Middle frontal gyrus (tissue), 1 donor: ENCODE measurements at regions not wholly inside any gene's neighbourhood (a gene's known extent, or its start where the extent isn't known, plus 50 kb on each side); places are given as distances from the start of the nearest gene placed in this dataset.

Experiments used
- DNase-seq: peaks from one replicate; pipeline ENCODE4 v3.0.0-alpha.2; 2015; ENCODE audit warnings: low spot score; ENCODE audit errors: extremely low spot score

GRCh38 chr19:30170081-30170480 is 202.1 kb upstream of the ZNF536 start:
- DNase-seq: no peak

DNA sequence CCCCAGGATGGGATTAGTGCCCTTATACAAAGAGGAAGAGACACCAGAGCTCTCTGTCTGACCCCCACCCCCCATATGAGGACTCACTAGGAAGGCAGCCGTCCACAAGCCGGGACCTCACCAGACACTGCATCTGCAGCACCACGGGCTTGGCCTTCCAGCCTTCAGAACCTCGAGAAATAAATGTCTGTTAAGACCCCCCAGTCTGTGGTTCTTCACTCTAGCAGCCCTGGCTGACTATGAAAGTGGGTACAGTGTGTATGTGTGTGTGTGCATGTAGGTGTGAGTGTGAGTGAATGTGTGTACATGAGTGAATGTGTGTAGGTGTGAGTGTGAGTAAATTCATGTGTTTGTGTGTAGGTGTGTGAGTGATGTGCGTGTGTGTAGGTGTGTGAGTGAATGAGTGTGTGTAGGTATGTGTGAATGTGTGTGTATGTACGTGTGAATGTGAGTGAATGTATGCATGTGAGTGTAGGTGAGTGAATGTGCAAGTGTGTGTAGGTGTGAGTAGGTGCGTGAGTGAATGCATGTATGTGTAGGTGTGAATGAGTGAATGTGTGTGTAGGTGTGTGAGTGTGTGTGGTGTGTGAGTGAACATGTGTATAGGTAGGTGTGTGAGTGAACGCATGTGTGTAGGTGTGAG is 201.6 kb upstream of the ZNF536 start:
- DNase-seq: no peak

DNA sequence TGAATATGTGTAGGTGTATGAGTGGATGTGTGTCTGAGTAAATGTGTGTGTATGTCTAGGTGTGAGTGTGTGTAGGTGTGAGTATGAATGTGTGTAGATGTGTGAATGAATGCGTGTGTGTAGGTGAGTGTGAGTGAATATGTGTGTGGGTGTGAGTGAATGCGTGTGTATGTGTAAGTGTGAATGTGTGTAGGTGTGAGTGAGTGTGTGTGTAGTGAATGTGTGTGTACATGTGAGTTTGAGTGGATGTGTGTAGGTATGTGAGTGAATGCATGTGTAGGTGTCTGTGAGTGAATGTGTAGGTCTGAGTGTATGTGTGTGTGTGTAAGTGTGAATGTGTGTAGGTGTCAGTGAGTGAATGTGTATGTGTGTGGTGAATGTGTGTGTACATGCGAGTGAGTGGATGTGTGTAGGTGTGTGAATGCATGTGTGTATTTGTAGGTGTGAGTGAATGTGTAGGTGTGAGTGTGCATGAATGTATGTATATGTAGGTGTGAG is 201.0 kb upstream of the ZNF536 start:
- DNase-seq: no peak

DNA sequence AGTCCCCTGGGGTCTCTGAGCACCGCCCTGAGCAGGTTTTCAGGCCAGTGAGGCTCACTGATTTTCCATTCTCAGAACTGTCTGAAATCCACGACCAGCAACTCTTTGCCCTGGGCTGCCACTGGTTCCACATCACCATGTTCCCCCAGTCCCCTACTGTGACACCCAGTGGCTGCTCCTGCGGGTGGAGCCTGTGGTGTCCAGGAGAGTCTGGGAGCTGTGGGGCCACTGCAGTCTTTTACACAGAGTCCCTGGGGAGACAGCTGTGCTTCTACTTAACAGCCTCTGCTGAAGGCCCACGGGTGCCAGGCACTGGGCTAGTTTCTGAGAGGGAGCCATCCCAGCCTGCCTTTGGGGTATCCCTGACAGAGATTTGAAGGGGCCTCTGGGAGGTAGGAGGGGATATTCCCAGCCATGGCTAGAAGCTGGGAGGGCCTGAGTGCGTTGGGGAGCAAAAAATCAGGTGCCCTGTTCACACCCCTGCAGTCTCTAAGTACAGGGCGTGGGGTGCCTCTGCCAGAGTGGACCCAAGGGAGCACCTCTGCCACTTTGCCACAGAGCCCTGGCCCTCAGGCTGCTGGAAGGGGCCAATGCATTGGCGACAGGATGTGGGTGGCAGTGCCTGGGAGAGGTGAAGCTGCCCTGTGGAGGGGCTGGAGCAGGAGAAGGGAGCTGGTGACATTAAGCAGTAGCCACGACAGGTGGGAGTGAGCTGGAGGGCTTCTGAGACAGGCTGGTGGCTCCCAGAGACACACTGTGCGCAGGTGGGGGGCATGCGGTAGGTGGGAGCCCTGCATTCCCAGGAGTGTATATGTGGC is 200.2 kb upstream of the ZNF536 start:
- no peak for DNase-seq

DNA sequence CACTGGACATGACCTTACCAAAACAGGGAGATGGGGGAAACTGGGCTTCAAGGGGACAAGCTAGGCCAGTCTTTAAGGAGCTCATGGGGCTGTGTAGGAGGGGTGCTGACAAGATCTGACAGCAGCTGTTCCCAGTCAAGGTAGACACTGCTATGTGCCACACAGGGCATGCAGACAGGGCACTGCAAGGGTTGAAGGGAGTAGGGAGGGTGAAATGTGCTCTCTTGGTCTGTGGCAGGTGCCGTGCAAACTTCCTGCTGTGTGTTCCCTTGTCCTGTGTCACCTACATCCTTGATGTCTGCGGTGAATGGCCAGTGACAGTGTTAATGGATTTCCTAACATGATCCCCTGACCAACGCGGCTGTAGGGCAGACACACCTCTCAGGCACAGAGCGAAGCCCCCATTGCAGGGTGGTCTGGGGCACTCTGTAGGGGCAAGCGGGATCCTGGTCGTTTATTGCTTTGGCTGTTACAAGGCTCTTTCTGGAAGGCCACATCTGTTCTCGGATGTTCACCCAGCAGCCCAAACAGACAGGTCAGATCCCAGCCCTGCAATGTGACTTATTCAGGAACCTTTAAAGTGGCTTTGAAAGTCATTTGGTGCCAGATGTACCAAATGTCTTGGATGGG is 199.5 kb upstream of the ZNF536 start:
- DNase-seq: no peak

GRCh38 chr19:30173593-30174356 is 198.4 kb upstream of the ZNF536 start:
- no peak for DNase-seq

DNA sequence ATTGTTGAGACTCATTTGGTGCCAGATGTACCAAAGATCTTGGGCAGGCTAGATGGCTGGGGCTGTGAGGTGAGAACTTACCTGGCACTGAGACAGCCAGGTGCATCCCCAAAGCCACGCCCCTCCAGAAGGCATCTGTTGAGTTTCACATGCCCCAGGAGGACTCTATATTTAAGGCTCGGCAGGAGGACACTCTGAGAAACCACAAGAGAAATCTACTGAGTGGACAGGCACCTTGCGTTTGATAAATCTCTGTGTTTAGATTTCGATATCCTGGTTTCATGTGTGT is 197.9 kb upstream of the ZNF536 start:
- DNase-seq: no peak

DNA sequence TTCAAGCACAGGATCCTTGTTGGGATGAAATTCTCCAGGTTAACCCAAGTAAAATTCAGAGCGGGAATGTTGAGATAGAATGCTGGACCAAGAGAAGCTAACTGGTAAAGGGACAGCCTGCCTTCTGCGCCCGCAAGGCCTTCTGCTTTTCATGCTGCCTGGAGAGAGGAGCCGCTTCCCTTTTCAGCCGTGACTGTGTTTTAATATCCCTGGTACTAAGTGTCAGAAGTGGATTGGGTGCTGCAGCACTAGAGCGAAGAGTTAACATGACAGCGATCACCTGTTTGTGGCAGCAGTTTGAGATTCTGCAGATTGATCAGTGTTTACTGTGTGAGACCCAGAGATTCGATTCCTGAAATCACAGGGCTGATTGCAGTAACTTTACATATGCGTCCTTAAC is 197.4 kb upstream of the ZNF536 start:
- no peak for DNase-seq

DNA sequence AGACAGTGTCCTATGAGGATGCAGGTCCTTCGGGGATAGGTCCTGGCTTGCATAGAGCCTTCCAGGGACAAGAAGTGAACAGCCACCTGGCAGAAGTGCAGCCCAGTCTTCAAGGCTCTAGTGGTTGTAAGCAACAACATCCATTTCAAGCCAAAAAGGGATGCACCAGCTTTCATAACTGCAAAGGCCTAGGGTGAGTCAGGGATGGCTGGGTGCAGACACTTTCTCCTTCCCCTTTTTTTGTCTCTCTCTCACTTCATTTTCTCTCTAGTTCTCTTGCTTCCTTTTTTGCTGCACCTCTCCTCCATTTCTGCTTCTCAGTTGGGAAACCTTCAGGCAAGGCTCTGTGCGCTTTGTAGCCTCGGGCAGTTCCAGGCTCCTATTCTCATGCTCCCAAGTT is 196.2 kb upstream of the ZNF536 start:
- no peak for DNase-seq

DNA sequence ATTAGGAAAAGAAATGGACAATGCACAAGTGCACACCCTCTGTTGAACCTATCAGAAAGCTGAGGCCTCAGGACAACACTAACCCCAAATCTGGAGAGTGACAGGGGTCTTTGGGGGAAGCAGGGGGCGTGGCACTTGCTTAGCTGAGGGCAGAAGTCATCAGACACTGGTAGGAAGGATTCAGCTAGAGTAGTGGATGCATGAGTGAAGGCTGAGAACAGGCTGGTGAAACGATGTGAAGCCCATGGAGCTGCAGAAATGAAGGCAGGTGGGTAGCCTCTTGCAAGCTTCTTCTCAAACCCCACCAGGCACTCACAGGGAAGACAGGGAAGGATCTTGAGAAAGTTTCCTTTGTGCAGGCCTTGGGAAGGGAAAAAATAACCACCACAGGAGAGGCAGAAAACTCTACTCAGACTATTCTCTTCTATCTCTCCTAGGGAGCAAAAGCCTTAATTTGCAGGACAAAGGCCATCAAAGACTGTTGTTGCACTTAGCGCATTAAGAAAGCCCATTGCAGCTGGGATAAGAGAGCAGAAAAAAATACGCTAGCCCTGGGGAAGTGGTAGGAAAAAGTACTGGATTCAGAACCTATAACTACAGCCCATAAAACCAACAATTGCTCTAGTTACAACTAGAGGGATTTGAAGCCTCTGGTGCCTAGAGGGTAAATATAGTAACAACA is 193.3 kb upstream of the ZNF536 start:
- DNase-seq: no peak

DNA sequence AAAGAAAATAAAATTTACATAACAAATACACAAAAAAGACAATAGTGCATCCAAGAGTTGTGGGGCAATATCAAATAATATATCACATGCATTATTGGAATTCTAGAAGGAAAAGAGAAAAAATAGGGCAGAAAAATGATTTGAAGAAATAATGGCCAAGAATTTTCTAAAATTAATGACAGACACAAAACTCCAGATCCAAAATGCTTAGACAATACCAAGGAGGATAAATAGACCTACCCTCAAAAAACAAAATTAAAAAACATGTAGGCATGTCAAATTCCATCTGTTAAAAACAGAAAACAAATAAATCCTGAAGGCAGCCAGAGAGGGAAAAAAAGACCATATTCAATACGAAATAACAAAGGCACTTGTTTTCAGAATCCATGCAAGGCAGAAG is 191.5 kb upstream of the ZNF536 start:
- DNase-seq: no peak

GRCh38 chr19:30183807-30184490 is 188.2 kb upstream of the ZNF536 start:
- no peak for DNase-seq

- no peak for DNase-seq
Observed at GRCh38 chr19:30202060-30202600, 170.1 kb upstream of the ZNF536 start.

DNA sequence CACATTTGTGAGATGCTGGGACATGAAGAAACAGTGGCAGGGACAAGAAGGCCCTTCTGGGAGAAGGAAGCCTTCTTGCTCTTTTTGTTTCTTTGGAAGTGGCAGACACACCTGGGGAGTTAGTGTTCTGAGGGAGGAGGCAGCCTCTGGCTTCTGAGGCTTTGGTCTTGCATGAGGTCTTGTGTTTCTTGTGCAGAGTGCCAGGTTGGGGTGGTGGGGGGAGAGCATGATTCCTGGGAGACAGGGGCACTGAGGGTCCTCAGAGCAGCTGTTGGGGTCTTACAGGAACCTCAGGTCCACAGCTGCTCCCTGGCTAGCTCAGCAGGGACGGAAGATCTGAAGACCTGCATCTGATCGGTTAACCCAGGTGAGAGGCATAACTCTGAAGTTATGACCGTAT is 167.5 kb upstream of the ZNF536 start:
- no peak for DNase-seq

DNA sequence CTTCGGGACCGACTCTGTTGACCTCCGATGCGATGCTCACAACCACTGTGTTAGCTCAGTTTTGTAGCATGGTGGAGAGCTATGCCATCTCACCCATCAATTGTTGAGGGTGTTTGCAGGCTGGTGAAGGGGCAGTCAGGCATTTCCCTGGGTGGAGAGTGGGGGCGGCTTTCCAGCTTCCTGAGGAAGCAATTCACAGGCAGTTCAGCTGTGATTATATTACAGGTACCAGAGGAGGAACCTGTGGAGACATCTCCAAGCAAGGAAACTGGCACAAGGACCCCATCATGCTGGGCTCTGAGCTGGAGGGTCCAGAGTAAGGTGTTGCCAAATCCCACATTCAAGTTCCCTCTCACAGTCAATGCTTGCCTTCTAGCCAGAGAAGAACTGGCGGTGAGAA is 166.0 kb upstream of the ZNF536 start:
- no peak for DNase-seq

- no peak for DNase-seq
Observed at GRCh38 chr19:30207357-30207756, 164.8 kb upstream of the ZNF536 start.

DNA sequence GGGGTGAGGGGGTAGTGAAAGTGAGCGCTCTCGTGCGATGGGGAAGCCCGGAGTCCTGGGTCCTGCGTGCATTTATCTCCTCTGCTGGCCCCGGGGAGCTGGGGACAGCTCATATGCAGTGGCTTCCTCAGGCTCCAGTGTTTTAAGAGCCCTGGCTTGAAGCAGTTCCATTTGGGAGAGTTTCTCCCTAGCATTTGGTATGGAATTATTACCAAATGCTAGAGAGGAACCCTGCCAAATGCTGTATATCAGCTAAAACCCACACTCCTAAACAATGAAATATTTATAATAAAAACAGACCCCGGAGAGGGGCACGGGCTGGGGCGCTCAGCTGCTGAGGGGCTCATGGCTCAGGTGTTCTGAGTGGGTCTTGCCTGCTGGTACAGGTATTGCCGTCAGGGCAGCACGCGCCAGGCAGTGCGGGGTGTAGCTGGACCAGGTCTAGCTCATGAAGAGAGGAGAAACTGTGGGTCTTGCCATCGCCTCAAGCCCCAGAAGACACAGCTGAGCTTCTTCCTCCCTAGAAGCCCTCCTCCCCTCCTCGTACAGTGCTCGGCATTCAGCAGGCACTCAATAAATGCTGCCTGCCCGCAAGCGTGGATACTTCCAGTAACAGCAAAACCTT is 163.6 kb upstream of the ZNF536 start:
- DNase-seq: no peak

- no peak for DNase-seq
Observed at GRCh38 chr19:30209617-30210600, 162.3 kb upstream of the ZNF536 start.

DNA sequence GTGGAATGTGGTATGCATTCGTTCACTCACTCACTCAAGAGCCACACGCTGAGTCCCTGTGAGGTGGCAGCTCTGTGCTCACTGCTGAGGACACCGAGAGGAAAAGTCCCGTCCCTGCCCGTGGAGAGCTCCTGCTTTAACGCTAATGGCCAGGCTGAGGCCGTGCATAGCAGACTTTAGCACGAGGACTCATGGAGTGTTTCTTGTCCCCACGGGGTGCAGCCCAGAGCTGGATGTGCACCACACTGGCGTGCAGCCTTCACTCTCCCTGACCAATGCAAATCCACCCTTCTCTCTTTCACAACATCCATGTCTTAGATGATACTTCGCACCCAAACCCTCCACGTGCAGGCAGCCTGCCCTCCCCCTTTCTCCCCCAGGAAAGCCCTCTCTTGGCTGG is 159.6 kb upstream of the ZNF536 start:
- DNase-seq: no peak
